Glutamatergic neuron (in vitro differentiated cells): ENCODE measurements at regions not wholly inside any gene's neighbourhood (a gene's known extent, or its start where the extent isn't known, plus 50 kb on each side); places are given as distances from the start of the nearest gene placed in this dataset.

Experiments used
- DNase-seq: peaks from one replicate; pipeline ENCODE4 v3.0.0; 2022
- H3K27ac Mint-ChIP-seq: one replicate; pipeline ENCODE4 v1.8.0; 2020; ENCODE audit warnings: mild to moderate bottlenecking, mixed read lengths, inconsistent platforms; ENCODE audit not compliant: unreplicated experiment
- H3K27me3 Mint-ChIP-seq: one replicate; pipeline ENCODE4 v1.8.0; 2020; ENCODE audit warnings: mild to moderate bottlenecking, moderate library complexity, mixed read lengths, inconsistent platforms; ENCODE audit not compliant: unreplicated experiment
- H3K36me3 Mint-ChIP-seq: one replicate; pipeline ENCODE4 v1.8.0; 2020; ENCODE audit warnings: mild to moderate bottlenecking, mixed read lengths, inconsistent platforms; ENCODE audit not compliant: unreplicated experiment
- H3K4me1 Mint-ChIP-seq: one replicate; pipeline ENCODE4 v1.8.0; 2020; ENCODE audit warnings: mild to moderate bottlenecking, low read depth, mixed read lengths, inconsistent platforms; ENCODE audit not compliant: unreplicated experiment
- H3K4me3 Mint-ChIP-seq: one replicate; pipeline ENCODE4 v1.8.0; 2020; ENCODE audit warnings: mild to moderate bottlenecking, mixed read lengths, inconsistent platforms; ENCODE audit not compliant: unreplicated experiment
- H3K9me3 Mint-ChIP-seq: one replicate; pipeline ENCODE4 v1.8.0; 2020; ENCODE audit warnings: mild to moderate bottlenecking, moderate library complexity, mixed read lengths, inconsistent platforms; ENCODE audit not compliant: unreplicated experiment
- CTCF ChIP-seq: fragments of 200-600 bp; sonication (generic); IDR thresholded peaks from one replicate; pipeline ENCODE4 v1.5.0; 2021; ENCODE audit not compliant: partially characterized antibody, unreplicated experiment

- Mint-ChIP-seq H3K4me1 (no peaks in the 10 kb centered on the region), H3K27me3 (no peaks in the 10 kb centered on the region), H3K9me3 (no peaks in the 10 kb centered on the region), H3K4me3 (no peak overlapping the region), H3K36me3 (no peaks in the 10 kb centered on the region), H3K27ac (no peak overlapping the region)
- no peak for DNase-seq
- TF ChIP-seq CTCF: no peak
These were observed 1815.0 kb downstream of the MRPL39 start for GRCh38 chr21:23792300-23792699.

- Mint-ChIP-seq H3K27me3 (no peaks in the 10 kb centered on the region), H3K36me3 (no peaks in the 10 kb centered on the region), H3K27ac (no peak overlapping the region), H3K9me3 (no peaks in the 10 kb centered on the region), H3K4me3 (no peak overlapping the region), H3K4me1 (no peaks in the 10 kb centered on the region)
- TF ChIP-seq CTCF: no peak
- DNase-seq: no peak
These were observed 1817.4 kb downstream of the MRPL39 start for GRCh38 chr21:23789864-23790263.

- H3K9me3 Mint-ChIP-seq: no peaks in the 10 kb centered on the region
- no peak for DNase-seq
- H3K4me1 Mint-ChIP-seq: no peaks in the 10 kb centered on the region
- TF ChIP-seq CTCF: no peak
- peaks cover 2% of the 10 kb centered on the region for H3K27me3 Mint-ChIP-seq
- H3K36me3 Mint-ChIP-seq: no peaks in the 10 kb centered on the region
- no peak overlapping the region for H3K27ac Mint-ChIP-seq
- H3K4me3 Mint-ChIP-seq: no peak overlapping the region
These were observed 1827.0 kb downstream of the MRPL39 start for GRCh38 chr21:23780326-23780725.

- no peak for TF ChIP-seq CTCF
- Mint-ChIP-seq H3K27ac (no peak overlapping the region), H3K27me3 (no peaks in the 10 kb centered on the region), H3K4me1 (no peaks in the 10 kb centered on the region), H3K9me3 (peaks cover 8% of the 10 kb centered on the region), H3K36me3 (peaks cover 11% of the 10 kb centered on the region), H3K4me3 (no peak overlapping the region)
- no peak for DNase-seq
These were observed 1863.5 kb downstream of the MRPL39 start for GRCh38 chr21:23743821-23744220.

GRCh38 chr21:23740463-23740862 is 1866.8 kb downstream of the MRPL39 start:
- Mint-ChIP-seq H3K9me3 (peaks cover 5% of the 10 kb centered on the region), H3K27ac (no peak overlapping the region), H3K4me1 (no peaks in the 10 kb centered on the region), H3K36me3 (peaks cover 2% of the 10 kb centered on the region), H3K27me3 (no peaks in the 10 kb centered on the region), H3K4me3 (no peak overlapping the region)
- DNase-seq: no peak
- no peak for TF ChIP-seq CTCF
